ENCODE measurements at regions not wholly inside any gene's neighbourhood (a gene's known extent, or its start where the extent isn't known, plus 50 kb on each side); places are given as distances from the start of the nearest gene placed in this dataset.

- H3K27ac ChIP-seq (ENCODE audit: low read length), result no peak overlapping the region
- H3F3A ChIP-seq (ENCODE audit: insufficient read depth, low read length, poor library complexity, severe bottlenecking), result no peaks in the 10 kb centered on the region
- H3K27me3 ChIP-seq (ENCODE audit: insufficient read depth, low read depth, low read length), result no peaks in the 10 kb centered on the region
- H3K36me3 ChIP-seq (ENCODE audit: insufficient read depth, low read length), result no peaks in the 10 kb centered on the region
- H3K4me2 ChIP-seq (ENCODE audit: low read length), result no peak overlapping the region
- H3K4me3 ChIP-seq (ENCODE audit: low read length), result no peak overlapping the region
- no peak overlapping the region for H3K9ac ChIP-seq (ENCODE audit: low read length)
- no peaks in the 10 kb centered on the region for H4K20me1 ChIP-seq (ENCODE audit: insufficient read depth)
- H3K9me2 ChIP-seq (ENCODE audit: insufficient read depth, low read length), result no peaks in the 10 kb centered on the region
- H2AFZ ChIP-seq (ENCODE audit: low read depth, low read length), result no peak overlapping the region
- H3K79me2 ChIP-seq (replicated peaks; ENCODE audit: insufficient read depth, low read length), result no peaks in the 10 kb centered on the region
- no peaks in the 10 kb centered on the region for H3K9me3 ChIP-seq (ENCODE audit: low read length)
- TF ChIP-seq POLR2AphosphoS5 (IDR thresholded peaks at IDR 0.05) (no peak), REST (IDR thresholded peaks at IDR 0.05; ENCODE audit: borderline replicate concordance) (no peak), SMC3 (conservative IDR thresholded peaks at IDR 0.05; ENCODE audit: poor library complexity) (no peak), MXI1 (conservative IDR thresholded peaks at IDR 0.05; ENCODE audit: poor library complexity, severe bottlenecking) (no peak), EZH2 (IDR thresholded peaks at IDR 0.05; ENCODE audit: borderline replicate concordance, insufficient read depth, low read length, poor library complexity, severe bottlenecking) (no peak)
Measured at GRCh38 chr13:58406545-58406944, 775.0 kb downstream of the PCDH17 start.

- Histone ChIP-seq H3K27ac (ENCODE audit: low read length) (no peak overlapping the region), H3K9me3 (ENCODE audit: low read length) (peaks cover 3% of the 10 kb centered on the region), H3K27me3 (ENCODE audit: insufficient read depth, low read depth, low read length) (no peaks in the 10 kb centered on the region), H3K79me2 (replicated peaks; ENCODE audit: insufficient read depth, low read length) (no peaks in the 10 kb centered on the region), H4K20me1 (ENCODE audit: insufficient read depth) (no peaks in the 10 kb centered on the region), H3K4me2 (ENCODE audit: low read length) (no peak overlapping the region), H3K4me3 (ENCODE audit: low read length) (no peak overlapping the region), H3K9ac (ENCODE audit: low read length) (no peak overlapping the region), H3K36me3 (ENCODE audit: insufficient read depth, low read length) (no peaks in the 10 kb centered on the region), H2AFZ (ENCODE audit: low read depth, low read length) (no peak overlapping the region), H3F3A (ENCODE audit: insufficient read depth, low read length, poor library complexity, severe bottlenecking) (no peaks in the 10 kb centered on the region), H3K9me2 (ENCODE audit: insufficient read depth, low read length) (no peaks in the 10 kb centered on the region)
- no peak for TF ChIP-seq EP300 (conservative IDR thresholded peaks at IDR 0.05; ENCODE audit: poor library complexity, severe bottlenecking)
- TF ChIP-seq EZH2 (IDR thresholded peaks at IDR 0.05; ENCODE audit: borderline replicate concordance, insufficient read depth, low read length, poor library complexity, severe bottlenecking), result no peak
- no peak for TF ChIP-seq RAD21 (conservative IDR thresholded peaks at IDR 0.05)
- no peak for TF ChIP-seq MXI1 (conservative IDR thresholded peaks at IDR 0.05; ENCODE audit: poor library complexity, severe bottlenecking)
Measured at GRCh38 chr13:58429917-58430316, 798.4 kb downstream of the PCDH17 start.

- Histone ChIP-seq H3K4me3 (ENCODE audit: low read length) (no peak overlapping the region), H4K20me1 (ENCODE audit: insufficient read depth) (no peaks in the 10 kb centered on the region), H3F3A (ENCODE audit: insufficient read depth, low read length, poor library complexity, severe bottlenecking) (no peaks in the 10 kb centered on the region), H3K9me3 (ENCODE audit: low read length) (no peaks in the 10 kb centered on the region), H3K9me2 (ENCODE audit: insufficient read depth, low read length) (no peaks in the 10 kb centered on the region), H3K4me2 (ENCODE audit: low read length) (no peak overlapping the region), H3K27me3 (ENCODE audit: insufficient read depth, low read depth, low read length) (no peaks in the 10 kb centered on the region), H2AFZ (ENCODE audit: low read depth, low read length) (no peak overlapping the region), H3K27ac (ENCODE audit: low read length) (no peak overlapping the region), H3K36me3 (ENCODE audit: insufficient read depth, low read length) (no peaks in the 10 kb centered on the region), H3K9ac (ENCODE audit: low read length) (no peak overlapping the region), H3K79me2 (replicated peaks; ENCODE audit: insufficient read depth, low read length) (no peaks in the 10 kb centered on the region)
- TF ChIP-seq CTCF (IDR thresholded peaks at IDR 0.05; ENCODE audit: poor library complexity, severe bottlenecking) (no peak), REST (IDR thresholded peaks at IDR 0.05; ENCODE audit: borderline replicate concordance) (no peak), MXI1 (conservative IDR thresholded peaks at IDR 0.05; ENCODE audit: poor library complexity, severe bottlenecking) (no peak), EZH2 (IDR thresholded peaks at IDR 0.05; ENCODE audit: borderline replicate concordance, insufficient read depth, low read length, poor library complexity, severe bottlenecking) (no peak), EP300 (conservative IDR thresholded peaks at IDR 0.05; ENCODE audit: poor library complexity, severe bottlenecking) (no peak), RAD21 (conservative IDR thresholded peaks at IDR 0.05) (no peak), SMC3 (conservative IDR thresholded peaks at IDR 0.05; ENCODE audit: poor library complexity) (no peak), TAF1 (IDR thresholded peaks at IDR 0.05; ENCODE audit: low read depth) (no peak), POLR2AphosphoS5 (IDR thresholded peaks at IDR 0.05) (no peak)
Measured at GRCh38 chr13:58434943-58435342, 803.4 kb downstream of the PCDH17 start.
